ENCODE measurements at regions not wholly inside any gene's neighbourhood (a gene's known extent, or its start where the extent isn't known, plus 50 kb on each side); places are given as distances from the start of the nearest gene placed in this dataset.

DNA sequence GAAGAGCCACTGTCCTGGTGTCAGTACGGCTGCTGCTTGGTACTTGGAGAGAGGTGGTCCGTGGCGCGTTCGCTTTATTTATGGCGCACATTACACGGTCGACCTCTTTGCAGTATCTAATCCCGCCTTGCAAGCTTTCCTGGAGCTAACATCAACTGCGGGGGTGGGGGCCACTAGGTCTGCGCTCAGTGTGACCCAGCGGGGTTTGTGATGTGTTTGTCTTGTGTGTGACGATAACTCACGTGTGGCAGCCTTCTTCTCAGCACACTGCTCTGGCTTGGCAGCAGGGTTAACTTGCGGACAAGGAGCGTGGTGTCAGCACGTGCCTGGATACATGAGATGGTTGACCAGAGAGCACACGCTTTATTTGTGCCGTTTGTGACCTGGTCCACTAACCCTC is 122.2 kb upstream of the RTL1 start:
- TF ChIP-seq, protein P1, sequence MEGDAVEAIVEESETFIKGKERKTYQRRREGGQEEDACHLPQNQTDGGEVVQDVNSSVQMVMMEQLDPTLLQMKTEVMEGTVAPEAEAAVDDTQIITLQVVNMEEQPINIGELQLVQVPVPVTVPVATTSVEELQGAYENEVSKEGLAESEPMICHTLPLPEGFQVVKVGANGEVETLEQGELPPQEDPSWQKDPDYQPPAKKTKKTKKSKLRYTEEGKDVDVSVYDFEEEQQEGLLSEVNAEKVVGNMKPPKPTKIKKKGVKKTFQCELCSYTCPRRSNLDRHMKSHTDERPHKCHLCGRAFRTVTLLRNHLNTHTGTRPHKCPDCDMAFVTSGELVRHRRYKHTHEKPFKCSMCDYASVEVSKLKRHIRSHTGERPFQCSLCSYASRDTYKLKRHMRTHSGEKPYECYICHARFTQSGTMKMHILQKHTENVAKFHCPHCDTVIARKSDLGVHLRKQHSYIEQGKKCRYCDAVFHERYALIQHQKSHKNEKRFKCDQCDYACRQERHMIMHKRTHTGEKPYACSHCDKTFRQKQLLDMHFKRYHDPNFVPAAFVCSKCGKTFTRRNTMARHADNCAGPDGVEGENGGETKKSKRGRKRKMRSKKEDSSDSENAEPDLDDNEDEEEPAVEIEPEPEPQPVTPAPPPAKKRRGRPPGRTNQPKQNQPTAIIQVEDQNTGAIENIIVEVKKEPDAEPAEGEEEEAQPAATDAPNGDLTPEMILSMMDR (IDR thresholded peaks at IDR 0.05): no peak
- TF ChIP-seq POLR2A (IDR thresholded peaks at IDR 0.05): no peak

Measured in right lobe of liver (tissue), 4 donors.